ENCODE measurements at regions not wholly inside any gene's neighbourhood (a gene's known extent, or its start where the extent isn't known, plus 50 kb on each side); places are given as distances from the start of the nearest gene placed in this dataset.

DNA sequence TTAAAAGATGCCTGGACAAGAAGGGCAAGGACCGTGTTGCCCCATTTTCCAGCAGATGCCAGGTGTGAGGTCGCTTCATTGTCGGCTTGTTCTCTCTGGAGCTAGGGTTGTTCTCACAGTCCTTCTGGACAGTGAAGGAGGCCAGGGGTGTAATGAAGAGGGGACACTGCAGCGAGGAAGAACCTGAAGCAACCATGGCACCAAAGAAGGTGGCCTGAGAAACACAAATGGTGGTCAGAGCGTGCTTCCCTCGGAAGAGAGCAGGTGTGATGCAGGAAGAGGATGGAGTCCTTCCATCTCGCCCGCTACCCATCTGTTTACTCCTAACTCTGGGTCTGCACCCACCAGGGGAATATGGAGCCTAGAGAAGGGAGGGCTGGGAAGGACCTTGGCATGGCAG is 50.3 kb upstream of the TWIST2 start:
- no peak for DNase-seq
